Ishikawa (cell line): ENCODE measurements at regions not wholly inside any gene's neighbourhood (a gene's known extent, or its start where the extent isn't known, plus 50 kb on each side); places are given as distances from the start of the nearest gene placed in this dataset.

ENCODE experiments used
- CREB1 ChIP-seq: IDR thresholded peaks from 2 replicates; pipeline ENCODE4 v1.6.1; 2012; ENCODE audit warnings: low read depth
- EP300 ChIP-seq: IDR thresholded peaks from 2 replicates; pipeline ENCODE4 v1.6.1; 2012; ENCODE audit warnings: borderline replicate concordance
- FOXM1 ChIP-seq: IDR thresholded peaks from 2 replicates; pipeline ENCODE4 v1.6.1; 2012; ENCODE audit warnings: low read depth, borderline replicate concordance
- MAX ChIP-seq: IDR thresholded peaks from 2 replicates; pipeline ENCODE4 v1.6.1; 2012
- RAD21 ChIP-seq: IDR thresholded peaks from 2 replicates; pipeline ENCODE4 v1.6.1; 2012; ENCODE audit warnings: low read depth
- REST ChIP-seq: IDR thresholded peaks from 2 replicates; pipeline ENCODE4 v1.6.1; 2012; ENCODE audit warnings: low read depth, mild to moderate bottlenecking
- TAF1 ChIP-seq: IDR thresholded peaks from 2 replicates; pipeline ENCODE4 v1.6.1; 2012; ENCODE audit warnings: low read depth, mild to moderate bottlenecking
- USF1 ChIP-seq: IDR thresholded peaks from 2 replicates; pipeline ENCODE4 v1.6.1; 2012
- YY1 ChIP-seq: IDR thresholded peaks from 2 replicates; pipeline ENCODE4 v1.6.1; 2012; ENCODE audit warnings: low read depth
- ZBTB7A ChIP-seq: IDR thresholded peaks from 2 replicates; pipeline ENCODE4 v1.6.1; 2012; ENCODE audit warnings: low read depth

- TF ChIP-seq TAF1, result no peak
- TF ChIP-seq USF1, result no peak
- no peak for TF ChIP-seq MAX
- TF ChIP-seq REST, result no peak
- TF ChIP-seq CREB1, result no peak
- no peak for TF ChIP-seq YY1
- TF ChIP-seq EP300, result no peak
- TF ChIP-seq FOXM1, result no peak
- TF ChIP-seq ZBTB7A, result no peak
- no peak for TF ChIP-seq RAD21
These were observed 1428.4 kb upstream of the CDH2 start for GRCh38 chr18:29605365-29605764.
